MCF 10A (cell line): ENCODE measurements at regions not wholly inside any gene's neighbourhood (a gene's known extent, or its start where the extent isn't known, plus 50 kb on each side); places are given as distances from the start of the nearest gene placed in this dataset.

ENCODE experiments used
- BruUV-seq: library from RNA; stranded (reverse); fragments of 400-500 nt; replicated peaks from 2 replicates; lab custom pipeline; 2021; lab: Mats Ljungman, UMichigan
- CTCF ChIA-PET: fragments of 300-600 bp; sonication (Branson Sonifier 250); formaldehyde crosslinking; extraction: SDS; loops from one replicate; lab custom pipeline; 2021; ENCODE audit warnings: antibody characterized with exemption, inconsistent platforms; lab: Yijun Ruan, JAX
- POLR2A ChIA-PET: fragments of 300-600, 350-650 bp; sonication (Branson Sonifier 250); formaldehyde crosslinking; extraction: SDS; loops from one replicate; lab custom pipeline; 2020; ENCODE audit warnings: antibody characterized with exemption, inconsistent platforms; lab: Yijun Ruan, JAX
- DNase-seq: peaks from one replicate; pipeline ENCODE4 v3.0.0-alpha.2; 2018; ENCODE audit not compliant: unreplicated experiment
- H3K27ac Mint-ChIP-seq: one replicate; pipeline ENCODE4 v1.8.0; 2022; ENCODE audit warnings: mild to moderate bottlenecking, low read depth, mixed read lengths; ENCODE audit not compliant: unreplicated experiment
- H3K27me3 Mint-ChIP-seq: one replicate; pipeline ENCODE4 v1.8.0; 2022; ENCODE audit warnings: mixed read lengths; ENCODE audit not compliant: insufficient read depth, unreplicated experiment
- H3K36me3 Mint-ChIP-seq: one replicate; pipeline ENCODE4 v1.8.0; 2022; ENCODE audit warnings: mild to moderate bottlenecking, moderate library complexity, mixed read lengths; ENCODE audit not compliant: insufficient read depth, unreplicated experiment
- H3K4me1 Mint-ChIP-seq: one replicate; pipeline ENCODE4 v1.8.0; 2022; ENCODE audit warnings: mixed read lengths; ENCODE audit not compliant: insufficient read depth, unreplicated experiment
- H3K4me3 Mint-ChIP-seq: one replicate; pipeline ENCODE4 v1.8.0; 2022; ENCODE audit warnings: mild to moderate bottlenecking, moderate library complexity, mixed read lengths; ENCODE audit not compliant: unreplicated experiment
- H3K9me3 Mint-ChIP-seq: one replicate; pipeline ENCODE4 v1.8.0; 2022; ENCODE audit warnings: mixed read lengths; ENCODE audit not compliant: unreplicated experiment
- intact Hi-C: fragments of 100-400 bp; cut with micrococcal nuclease; formaldehyde crosslinking; loops from 2 replicates; pipeline ENCODE4 v1.14.1; 2022
- TF ChIP-seq, protein P1 (sequence below): fragments of 200-600 bp; IDR thresholded peaks from one replicate; pipeline ENCODE4 v1.8.0; 2022; ENCODE audit warnings: antibody characterized with exemption, mild to moderate bottlenecking; ENCODE audit not compliant: unreplicated experiment

GRCh38 chr2:106745468-106745867, 140.5 kb downstream of the ST6GAL2 start:
- no TSS peak for BruUV-seq
- CTCF ChIA-PET = no interaction called here
- TF ChIP-seq, protein P1, sequence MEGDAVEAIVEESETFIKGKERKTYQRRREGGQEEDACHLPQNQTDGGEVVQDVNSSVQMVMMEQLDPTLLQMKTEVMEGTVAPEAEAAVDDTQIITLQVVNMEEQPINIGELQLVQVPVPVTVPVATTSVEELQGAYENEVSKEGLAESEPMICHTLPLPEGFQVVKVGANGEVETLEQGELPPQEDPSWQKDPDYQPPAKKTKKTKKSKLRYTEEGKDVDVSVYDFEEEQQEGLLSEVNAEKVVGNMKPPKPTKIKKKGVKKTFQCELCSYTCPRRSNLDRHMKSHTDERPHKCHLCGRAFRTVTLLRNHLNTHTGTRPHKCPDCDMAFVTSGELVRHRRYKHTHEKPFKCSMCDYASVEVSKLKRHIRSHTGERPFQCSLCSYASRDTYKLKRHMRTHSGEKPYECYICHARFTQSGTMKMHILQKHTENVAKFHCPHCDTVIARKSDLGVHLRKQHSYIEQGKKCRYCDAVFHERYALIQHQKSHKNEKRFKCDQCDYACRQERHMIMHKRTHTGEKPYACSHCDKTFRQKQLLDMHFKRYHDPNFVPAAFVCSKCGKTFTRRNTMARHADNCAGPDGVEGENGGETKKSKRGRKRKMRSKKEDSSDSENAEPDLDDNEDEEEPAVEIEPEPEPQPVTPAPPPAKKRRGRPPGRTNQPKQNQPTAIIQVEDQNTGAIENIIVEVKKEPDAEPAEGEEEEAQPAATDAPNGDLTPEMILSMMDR = no peak
- Mint-ChIP-seq H3K27me3 (no peaks in the 10 kb centered on the region), H3K4me3 (no peak overlapping the region), H3K4me1 (peaks cover 13% of the 10 kb centered on the region), H3K9me3 (no peaks in the 10 kb centered on the region), H3K27ac (no peak overlapping the region), H3K36me3 (no peaks in the 10 kb centered on the region)
- intact Hi-C loops = no loop called here
- DNase-seq = no peak
- POLR2A ChIA-PET = no interaction called here

DNA sequence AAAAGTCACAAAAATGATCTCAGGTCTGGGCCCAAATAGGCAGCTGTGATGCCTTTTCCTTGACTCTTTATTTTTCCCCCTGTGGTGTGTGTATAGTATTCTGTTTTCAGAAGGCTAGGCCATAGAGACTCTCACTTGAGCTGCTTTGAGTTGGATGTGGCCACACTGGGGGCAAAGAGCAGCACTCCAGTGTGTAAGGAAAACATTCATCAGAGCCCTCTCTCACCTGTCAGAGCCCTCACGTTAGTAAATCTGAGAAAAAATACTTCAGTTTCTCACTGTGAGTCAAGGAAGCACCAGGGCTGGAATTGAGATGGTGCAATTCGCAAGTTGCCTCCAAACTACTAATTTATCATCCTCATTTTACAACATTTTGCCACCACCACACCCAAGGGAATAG, 136.1 kb downstream of the ST6GAL2 start:
- ChIA-PET CTCF (interaction anchor here (0.6 kb wide), 1 partner anchor 11 kb away, joined by 3 read pairs; no protein-coding TSS in a partner anchor), POLR2A (no interaction called here)
- Mint-ChIP-seq H3K36me3 (no peaks in the 10 kb centered on the region), H3K27ac (no peak overlapping the region), H3K27me3 (no peaks in the 10 kb centered on the region), H3K4me1 (peaks cover 13% of the 10 kb centered on the region), H3K9me3 (no peaks in the 10 kb centered on the region), H3K4me3 (no peak overlapping the region)
- BruUV-seq = no TSS peak
- DNase-seq = no peak
- intact Hi-C loops = no loop called here
- TF ChIP-seq, protein P1 = no peak
